Mucosa of descending colon (tissue), 3 donors: ENCODE measurements at regions not wholly inside any gene's neighbourhood (a gene's known extent, or its start where the extent isn't known, plus 50 kb on each side); places are given as distances from the start of the nearest gene placed in this dataset.
"Not testable (repeated sequence)": the region's sequence is repeated elsewhere in the genome, so short reads cannot be mapped to it uniquely, and the experiment has no call there.

Experiments used
- ATAC-seq: fragments of 200-7000 bp; cut with Tn5 transposase; one replicate; pipeline ENCODE4 v1.9.1; 2020; ENCODE audit warnings: mild to moderate bottlenecking, moderate library complexity
- DNase-seq, 3 donors: peaks; one replicate each; pipeline ENCODE4 v3.0.0-alpha.2; 2020
- H3K36me3 ChIP-seq: fragments of 200-600 bp; one replicate; pipeline ENCODE4 v1.8.0; 2021; ENCODE audit warnings: low read depth, mild to moderate bottlenecking
- H3K4me1 ChIP-seq: fragments of 200-600 bp; one replicate; pipeline ENCODE4 v1.8.0; 2021; ENCODE audit warnings: low read depth, mild to moderate bottlenecking
- H3K4me3 ChIP-seq: fragments of 200-600 bp; one replicate; pipeline ENCODE4 v1.8.0; 2021; ENCODE audit warnings: mild to moderate bottlenecking
- H3K9me3 ChIP-seq: fragments of 200-600 bp; one replicate; pipeline ENCODE4 v1.8.0; 2021; ENCODE audit warnings: mild to moderate bottlenecking
- CTCF ChIP-seq: fragments of 200-600 bp; IDR thresholded peaks from one replicate; pipeline ENCODE4 v1.8.0; 2022; ENCODE audit warnings: antibody characterized with exemption, mild to moderate bottlenecking
- intact Hi-C, 2 donors: fragments of 100-400 bp; cut with DNase I in 1 of 2; cut with micrococcal nuclease in 1 of 2; formaldehyde crosslinking; loops; one replicate each; pipeline versions ENCODE4 v1.11.0 to v1.11.1; 2022; cut with DNase I, micrococcal nuclease
- donor health status: DM: no; HTN: no; CAD: no; lungs with moderate emphysema.
- donor health status: DM: no; HTN: no; CAD: no.
- donor health status: DM: no; HTN: yes; CAD: no.

- Histone ChIP-seq H3K4me1 (no peaks in the 10 kb centered on the region), H3K36me3 (no peaks in the 10 kb centered on the region), H3K4me3 (no peak overlapping the region), H3K9me3 (no peaks in the 10 kb centered on the region)
- ATAC-seq (no peak), DNase-seq (no peak)
- no peak for TF ChIP-seq CTCF
- intact Hi-C loops: no loop called here
Measured at GRCh38 chr4:186404562-186405134, 138.7 kb downstream of the F11 start.

- Histone ChIP-seq H3K9me3 (no peaks in the 10 kb centered on the region), H3K36me3 (no peaks in the 10 kb centered on the region), H3K4me1 (no peaks in the 10 kb centered on the region), H3K4me3 (no peak overlapping the region)
- no peak for TF ChIP-seq CTCF
- DNase-seq (peak in 1 of 3 donors; percentile 30), ATAC-seq (peak; percentile 80)
- intact Hi-C loops: no loop called here
Measured at GRCh38 chr4:186400676-186401075, 134.7 kb downstream of the F11 start.

GRCh38 chr4:186392017-186392416 is 126.0 kb downstream of the F11 start:
- no peak for ATAC-seq
- Histone ChIP-seq H3K36me3 (no peaks in the 10 kb centered on the region), H3K4me3 (no peak overlapping the region), H3K4me1 (no peaks in the 10 kb centered on the region), H3K9me3 (no peaks in the 10 kb centered on the region)
- DNase-seq: no peak
- TF ChIP-seq CTCF: no peak
- intact Hi-C loops: no loop called here

- H3K9me3 ChIP-seq, H3K36me3 ChIP-seq, H3K4me3 ChIP-seq, ATAC-seq, DNase-seq, intact Hi-C loops, H3K4me1 ChIP-seq: not testable (repeated sequence)
Measured at GRCh38 chr4:186384328-186384727, 118.3 kb downstream of the F11 start.

- Histone ChIP-seq H3K4me1 (no peaks in the 10 kb centered on the region), H3K4me3 (no peak overlapping the region), H3K36me3 (no peaks in the 10 kb centered on the region), H3K9me3 (peaks cover 19% of the 10 kb centered on the region)
- no peak for ATAC-seq
- intact Hi-C loops: no loop called here
- no peak for DNase-seq
- no peak for TF ChIP-seq CTCF
Measured at GRCh38 chr4:186368281-186368680, 102.3 kb downstream of the F11 start.

- Histone ChIP-seq H3K4me1 (no peaks in the 10 kb centered on the region), H3K4me3 (no peak overlapping the region), H3K36me3 (no peaks in the 10 kb centered on the region), H3K9me3 (peaks cover 23% of the 10 kb centered on the region)
- ATAC-seq: no peak
- DNase-seq: no peak
- no peak for TF ChIP-seq CTCF
- intact Hi-C loops: no loop called here
Measured at GRCh38 chr4:186366326-186366725, 100.3 kb downstream of the F11 start.

- intact Hi-C loops, H3K4me3 ChIP-seq, H3K36me3 ChIP-seq, ATAC-seq, H3K4me1 ChIP-seq: not testable (repeated sequence)
- peaks cover 23% of the 10 kb centered on the region for H3K9me3 ChIP-seq
- DNase-seq: peak in 1 of 3 donors; percentile 14
Measured at GRCh38 chr4:186363038-186363437, 97.0 kb downstream of the F11 start.
